SK-N-SH (cell line): ENCODE measurements at regions not wholly inside any gene's neighbourhood (a gene's known extent, or its start where the extent isn't known, plus 50 kb on each side); places are given as distances from the start of the nearest gene placed in this dataset.

Experiments used
- CTCF ChIA-PET: fragments of 300-600, 350-600 bp; formaldehyde crosslinking; extraction: SDS; loops from one replicate; lab custom pipeline; 2021; lab: Yijun Ruan, JAX
- POLR2A ChIA-PET: fragments of 350-600 bp; sonication (Branson Sonifier 250); formaldehyde crosslinking; extraction: SDS; loops from one replicate; lab custom pipeline; 2020; ENCODE audit warnings: antibody characterized with exemption, inconsistent platforms; lab: Yijun Ruan, JAX
- DNase-seq: peaks from one replicate; pipeline ENCODE4 v3.0.0; 2012
- H2AFZ ChIP-seq: fragments of 200-600 bp; sonication (generic); 2 replicates; pipeline ENCODE4 v1.8.1; 2016; ENCODE audit warnings: antibody characterized with exemption, mild to moderate bottlenecking, low read depth
- H3F3A ChIP-seq: fragments of 200-600 bp; sonication (generic); replicated peaks from 2 replicates; pipeline ENCODE3; 2016; ENCODE audit warnings: antibody characterized with exemption, mild to moderate bottlenecking; ENCODE audit not compliant: insufficient read depth
- H3K27ac ChIP-seq, 2 experiments: fragments of 200-500 bp in 1 of 2; fragments of 200-600 bp in 1 of 2; sonication (Bioruptor generic) in 1 of 2; sonication (generic), shearing (Covaris generic) in 1 of 2; 2 replicates each; pipeline versions ENCODE4 v1.5.1 to v1.6.1; 2014 to 2016; ENCODE audit warnings: low read depth in 2 of 2, inconsistent platforms in 1 of 2, low read length in 1 of 2, mild to moderate bottlenecking in 1 of 2, mixed read lengths in 1 of 2
- H3K27me3 ChIP-seq: fragments of 200-600 bp; sonication (generic), shearing (Covaris generic); 2 replicates; pipeline ENCODE4 v1.6.1; 2016; ENCODE audit warnings: mixed run types; ENCODE audit not compliant: insufficient read depth
- H3K36me3 ChIP-seq, 2 experiments: fragments of 200-500 bp in 1 of 2; fragments of 200-600 bp in 1 of 2; sonication (Bioruptor generic) in 1 of 2; sonication (generic) in 1 of 2; replicated peaks in 1 of 2; 2 replicates each; pipeline versions ENCODE3 to v1.5.1; 2014 to 2016; ENCODE audit warnings: low read length in 1 of 2, mild to moderate bottlenecking in 1 of 2; ENCODE audit not compliant: insufficient read depth in 2 of 2, control insufficient read depth in 1 of 2
- H3K4me1 ChIP-seq, 2 experiments: fragments of 200-500 bp in 1 of 2; fragments of 200-600 bp in 1 of 2; sonication (Bioruptor generic) in 1 of 2; sonication (generic), shearing (Covaris generic) in 1 of 2; 2 replicates each; pipeline versions ENCODE4 v1.5.1 to v1.6.1; 2014 to 2016; ENCODE audit warnings: low read depth in 1 of 2, low read length in 1 of 2, mixed run types in 1 of 2; ENCODE audit not compliant: insufficient read depth in 2 of 2, control insufficient read depth in 1 of 2
- H3K4me2 ChIP-seq: fragments of 200-600 bp; sonication (generic), shearing (Covaris generic); 2 replicates; pipeline ENCODE4 v1.6.1; 2017; ENCODE audit warnings: mixed run types
- H3K4me3 ChIP-seq, 2 experiments: fragments of 200-500 bp in 1 of 2; fragments of 200-600 bp in 1 of 2; sonication (Bioruptor generic) in 1 of 2; sonication (generic), shearing (Covaris generic) in 1 of 2; 2 replicates each; pipeline versions ENCODE4 v1.5.1 to v1.8.1; 2014 to 2016; ENCODE audit warnings: low read depth in 2 of 2, inconsistent platforms in 1 of 2, low read length in 1 of 2, mild to moderate bottlenecking in 1 of 2, mixed read lengths in 1 of 2, moderate library complexity in 1 of 2
- H3K79me2 ChIP-seq: fragments of 200-600 bp; sonication (generic); 2 replicates; pipeline ENCODE4 v1.8.1; 2017; ENCODE audit warnings: mild to moderate bottlenecking; ENCODE audit not compliant: insufficient read depth
- H3K9ac ChIP-seq: fragments of 200-600 bp; sonication (generic); 2 replicates; pipeline ENCODE4 v1.6.1; 2017; ENCODE audit warnings: mixed run types
- H3K9me2 ChIP-seq: fragments of 200-600 bp; sonication (generic); 2 replicates; pipeline ENCODE4 v1.6.1; 2017; ENCODE audit warnings: mixed run types
- H3K9me3 ChIP-seq: fragments of 200-600 bp; sonication (generic); 2 replicates; pipeline ENCODE4 v1.6.1; 2017; ENCODE audit warnings: mixed run types, mild to moderate bottlenecking, moderate library complexity
- H4K20me1 ChIP-seq: fragments of 200-600 bp; sonication (generic); 2 replicates; pipeline ENCODE4 v1.6.1; 2017; ENCODE audit warnings: mild to moderate bottlenecking, mixed run types; ENCODE audit not compliant: insufficient read depth
- CHD2 ChIP-seq: fragments of 150-350 bp; IDR thresholded peaks from 2 replicates; pipeline ENCODE4 v1.6.1; 2018; ENCODE audit warnings: low read length; ENCODE audit not compliant: partially characterized antibody
- ELF1 ChIP-seq: IDR thresholded peaks from 2 replicates; pipeline ENCODE4 v1.4.0; 2012
- EP300 ChIP-seq, 2 experiments: IDR thresholded peaks; 2 replicates each; pipeline versions ENCODE4 v1.4.0 to v1.6.1; 2012; ENCODE audit warnings: borderline replicate concordance in 1 of 2, low read depth in 1 of 2, low read length in 1 of 2
- EZH2phosphoT487 ChIP-seq: fragments of 200-600 bp; sonication (generic); IDR thresholded peaks from 2 replicates; pipeline ENCODE4 v1.6.1; 2017; ENCODE audit warnings: low read depth, mixed run types, mild to moderate bottlenecking, antibody characterized with exemption, moderate library complexity, borderline replicate concordance
- FOSL2 ChIP-seq: IDR thresholded peaks from 2 replicates; pipeline ENCODE4 v1.4.0; 2012; ENCODE audit warnings: low read depth, mild to moderate bottlenecking, moderate library complexity, borderline replicate concordance
- FOXJ3 ChIP-seq: sonication (generic); formaldehyde crosslinking; IDR thresholded peaks from 2 replicates; pipeline ENCODE4 v1.5.1; 2020; ENCODE audit warnings: mild to moderate bottlenecking, missing genetic modification reagents
- FOXM1 ChIP-seq: IDR thresholded peaks from 2 replicates; pipeline ENCODE4 v1.4.0; 2012; ENCODE audit warnings: low read depth, mild to moderate bottlenecking
- MAX ChIP-seq: IDR thresholded peaks from 2 replicates; pipeline ENCODE4 v1.4.0; 2012; ENCODE audit warnings: low read depth
- MEF2A ChIP-seq: IDR thresholded peaks from 2 replicates; pipeline ENCODE4 v1.4.0; 2012; ENCODE audit warnings: low read depth, borderline replicate concordance
- POLR2AphosphoS5 ChIP-seq: IDR thresholded peaks from 2 replicates; pipeline ENCODE4 v1.6.1; 2012; ENCODE audit warnings: low read depth, low read length
- RCOR1 ChIP-seq: fragments of 150-350 bp; IDR thresholded peaks from 2 replicates; pipeline ENCODE4 v1.6.1; 2017; ENCODE audit warnings: antibody characterized with exemption, low read length
- RFX5 ChIP-seq: IDR thresholded peaks from 2 replicates; pipeline ENCODE4 v1.6.1; 2012; ENCODE audit warnings: mild to moderate bottlenecking, improper control_type of control experiment, low read length
- RXRA ChIP-seq: IDR thresholded peaks from 2 replicates; pipeline ENCODE4 v1.4.0; 2012; ENCODE audit warnings: low read depth, mild to moderate bottlenecking, borderline replicate concordance
- SIN3A ChIP-seq: IDR thresholded peaks from 2 replicates; pipeline ENCODE4 v1.6.1; 2012; ENCODE audit warnings: low read depth, mild to moderate bottlenecking, low read length, moderate library complexity, borderline replicate concordance
- SMC3 ChIP-seq: IDR thresholded peaks from 2 replicates; pipeline ENCODE4 v1.6.1; 2012; ENCODE audit warnings: low read depth, low read length, improper control_type of control experiment
- TAF1 ChIP-seq: IDR thresholded peaks from 2 replicates; pipeline ENCODE4 v1.6.1; 2012; ENCODE audit warnings: low read depth, mild to moderate bottlenecking, low read length, moderate library complexity, borderline replicate concordance
- TCF12 ChIP-seq: IDR thresholded peaks from 2 replicates; pipeline ENCODE4 v1.4.0; 2012
- YY1 ChIP-seq: IDR thresholded peaks from 2 replicates; pipeline ENCODE4 v1.4.0; 2012; ENCODE audit warnings: low read depth, mild to moderate bottlenecking
- WGBS: methylation state at CpG from one replicate; pipeline ENCODE4 v1.1.6; 2017; ENCODE audit warnings: low lambda C conversion rate; 5-methylcytosine and 5-hydroxymethylcytosine counted together
- TF ChIP-seq, protein P1 (sequence below): IDR thresholded peaks from 2 replicates; pipeline ENCODE4; 2012
- TF ChIP-seq, protein P2 (sequence below): fragments of 150-350 bp; IDR thresholded peaks from 2 replicates; pipeline ENCODE4 v1.6.1; 2016; ENCODE audit warnings: mild to moderate bottlenecking, low read depth, low read length
- TF ChIP-seq, protein P3 (sequence below): fragments of 200-600 bp; sonication (generic); IDR thresholded peaks from 2 replicates; pipeline ENCODE4 v1.6.1; 2017; ENCODE audit warnings: antibody characterized with exemption, mild to moderate bottlenecking, moderate library complexity
- TF ChIP-seq, protein P4 (sequence below): IDR thresholded peaks from 2 replicates; pipeline ENCODE4 v1.4.0; 2012; ENCODE audit warnings: low read depth, borderline replicate concordance

DNA sequence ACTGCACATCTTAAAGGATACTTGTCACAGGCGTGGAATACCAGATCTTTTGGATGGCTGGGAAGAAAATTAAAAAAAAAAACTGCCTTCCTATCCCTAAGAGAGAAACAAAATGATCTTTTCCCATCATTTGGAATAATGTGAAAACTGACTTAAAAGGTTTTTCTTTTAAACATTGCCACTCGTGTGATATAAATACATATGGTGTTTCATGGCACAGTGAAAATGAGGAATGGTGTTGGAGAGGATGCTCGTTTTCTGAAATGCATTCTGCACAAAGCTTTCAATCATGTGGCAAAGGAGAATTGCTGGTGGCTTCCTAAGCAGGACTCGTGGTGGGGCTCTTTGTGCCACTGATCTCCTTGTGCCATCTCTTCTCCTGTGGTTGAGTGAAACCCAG lies 74.9 kb upstream of the LRRC4C start:
- Histone ChIP-seq H3K4me3 (no peak overlapping the region), H3K9me3 (no peaks in the 10 kb centered on the region), H3K27ac (no peak overlapping the region), H2AFZ (no peak overlapping the region), H3K9me2 (no peaks in the 10 kb centered on the region), H3K79me2 (no peaks in the 10 kb centered on the region), H3K4me1 (no peaks in the 10 kb centered on the region), H3K36me3 (no peaks in the 10 kb centered on the region), H3K4me2 (no peak overlapping the region), H3K9ac (no peak overlapping the region), H4K20me1 (no peaks in the 10 kb centered on the region), H3F3A (no peaks in the 10 kb centered on the region), H3K27me3 (no peaks in the 10 kb centered on the region)
- no peak for TF ChIP-seq MAX
- no peak for TF ChIP-seq POLR2AphosphoS5
- no peak for TF ChIP-seq MEF2A
- TF ChIP-seq FOXM1 = no peak
- TF ChIP-seq, protein P1, sequence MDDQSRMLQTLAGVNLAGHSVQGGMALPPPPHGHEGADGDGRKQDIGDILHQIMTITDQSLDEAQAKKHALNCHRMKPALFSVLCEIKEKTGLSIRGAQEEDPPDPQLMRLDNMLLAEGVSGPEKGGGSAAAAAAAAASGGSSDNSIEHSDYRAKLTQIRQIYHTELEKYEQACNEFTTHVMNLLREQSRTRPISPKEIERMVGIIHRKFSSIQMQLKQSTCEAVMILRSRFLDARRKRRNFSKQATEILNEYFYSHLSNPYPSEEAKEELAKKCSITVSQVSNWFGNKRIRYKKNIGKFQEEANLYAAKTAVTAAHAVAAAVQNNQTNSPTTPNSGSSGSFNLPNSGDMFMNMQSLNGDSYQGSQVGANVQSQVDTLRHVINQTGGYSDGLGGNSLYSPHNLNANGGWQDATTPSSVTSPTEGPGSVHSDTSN = no peak
- TF ChIP-seq FOXJ3 (CRISPR knock-in tag) = no peak
- no peak for TF ChIP-seq SIN3A
- 18% methylated on average over 4 of the region's 4 CpGs for WGBS
- POLR2A ChIA-PET = no interaction called here
- CTCF ChIA-PET = no interaction called here
- no peak for DNase-seq

DNA sequence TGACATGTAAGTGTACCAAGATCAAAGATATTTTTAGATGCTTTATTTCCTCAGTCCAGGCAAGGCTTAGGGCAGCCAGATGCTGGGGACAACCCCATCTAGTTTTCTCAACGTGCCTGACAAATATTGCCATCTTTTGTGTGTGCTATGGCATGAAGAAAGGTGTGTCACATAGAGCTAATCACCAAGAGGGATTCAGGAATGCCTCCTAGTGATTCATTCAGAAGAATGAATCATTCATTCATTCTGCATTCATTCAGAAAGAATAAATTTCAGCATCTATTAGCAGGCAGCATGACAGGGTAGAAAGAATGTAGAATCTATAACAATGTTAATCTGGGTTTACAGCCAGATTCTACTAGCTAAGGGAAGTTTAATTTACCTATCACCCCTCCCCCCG lies 75.4 kb upstream of the LRRC4C start:
- H3K9me2 ChIP-seq = no peaks in the 10 kb centered on the region
- no peak overlapping the region for H3K4me3 ChIP-seq
- H3K4me2 ChIP-seq = no peak overlapping the region
- POLR2A ChIA-PET = no interaction called here
- no peak overlapping the region for H2AFZ ChIP-seq
- H3F3A ChIP-seq = no peaks in the 10 kb centered on the region
- no peak overlapping the region for H3K27ac ChIP-seq
- no peak for TF ChIP-seq MAX
- TF ChIP-seq FOXJ3 (CRISPR knock-in tag) = no peak
- TF ChIP-seq YY1 = no peak
- TF ChIP-seq RCOR1 = no peak
- TF ChIP-seq FOSL2 = no peak
- no peak for TF ChIP-seq SIN3A
- TF ChIP-seq SMC3 = no peak
- TF ChIP-seq CHD2 = no peak
- TF ChIP-seq RFX5 = no peak
- no peak for TF ChIP-seq FOXM1
- TF ChIP-seq, protein P2, sequence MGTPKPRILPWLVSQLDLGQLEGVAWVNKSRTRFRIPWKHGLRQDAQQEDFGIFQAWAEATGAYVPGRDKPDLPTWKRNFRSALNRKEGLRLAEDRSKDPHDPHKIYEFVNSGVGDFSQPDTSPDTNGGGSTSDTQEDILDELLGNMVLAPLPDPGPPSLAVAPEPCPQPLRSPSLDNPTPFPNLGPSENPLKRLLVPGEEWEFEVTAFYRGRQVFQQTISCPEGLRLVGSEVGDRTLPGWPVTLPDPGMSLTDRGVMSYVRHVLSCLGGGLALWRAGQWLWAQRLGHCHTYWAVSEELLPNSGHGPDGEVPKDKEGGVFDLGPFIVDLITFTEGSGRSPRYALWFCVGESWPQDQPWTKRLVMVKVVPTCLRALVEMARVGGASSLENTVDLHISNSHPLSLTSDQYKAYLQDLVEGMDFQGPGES = no peak
- TF ChIP-seq EP300 (IDR thresholded peaks at IDR 0.05; ENCODE audit: borderline replicate concordance in 1 of 2, low read depth in 1 of 2, low read length in 1 of 2) = no peak
- TF ChIP-seq TCF12 = no peak
- TF ChIP-seq ELF1 = no peak
- TF ChIP-seq, protein P3, sequence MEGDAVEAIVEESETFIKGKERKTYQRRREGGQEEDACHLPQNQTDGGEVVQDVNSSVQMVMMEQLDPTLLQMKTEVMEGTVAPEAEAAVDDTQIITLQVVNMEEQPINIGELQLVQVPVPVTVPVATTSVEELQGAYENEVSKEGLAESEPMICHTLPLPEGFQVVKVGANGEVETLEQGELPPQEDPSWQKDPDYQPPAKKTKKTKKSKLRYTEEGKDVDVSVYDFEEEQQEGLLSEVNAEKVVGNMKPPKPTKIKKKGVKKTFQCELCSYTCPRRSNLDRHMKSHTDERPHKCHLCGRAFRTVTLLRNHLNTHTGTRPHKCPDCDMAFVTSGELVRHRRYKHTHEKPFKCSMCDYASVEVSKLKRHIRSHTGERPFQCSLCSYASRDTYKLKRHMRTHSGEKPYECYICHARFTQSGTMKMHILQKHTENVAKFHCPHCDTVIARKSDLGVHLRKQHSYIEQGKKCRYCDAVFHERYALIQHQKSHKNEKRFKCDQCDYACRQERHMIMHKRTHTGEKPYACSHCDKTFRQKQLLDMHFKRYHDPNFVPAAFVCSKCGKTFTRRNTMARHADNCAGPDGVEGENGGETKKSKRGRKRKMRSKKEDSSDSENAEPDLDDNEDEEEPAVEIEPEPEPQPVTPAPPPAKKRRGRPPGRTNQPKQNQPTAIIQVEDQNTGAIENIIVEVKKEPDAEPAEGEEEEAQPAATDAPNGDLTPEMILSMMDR = no peak
- TF ChIP-seq POLR2AphosphoS5 = no peak
- no peak for TF ChIP-seq TAF1
- TF ChIP-seq EZH2phosphoT487 = no peak
- TF ChIP-seq RXRA = no peak
- TF ChIP-seq, protein P4, sequence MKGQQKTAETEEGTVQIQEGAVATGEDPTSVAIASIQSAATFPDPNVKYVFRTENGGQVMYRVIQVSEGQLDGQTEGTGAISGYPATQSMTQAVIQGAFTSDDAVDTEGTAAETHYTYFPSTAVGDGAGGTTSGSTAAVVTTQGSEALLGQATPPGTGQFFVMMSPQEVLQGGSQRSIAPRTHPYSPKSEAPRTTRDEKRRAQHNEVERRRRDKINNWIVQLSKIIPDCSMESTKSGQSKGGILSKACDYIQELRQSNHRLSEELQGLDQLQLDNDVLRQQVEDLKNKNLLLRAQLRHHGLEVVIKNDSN = no peak
- no peak overlapping the region for H3K9ac ChIP-seq
- no peak for DNase-seq
- CTCF ChIA-PET = no interaction called here
- no peaks in the 10 kb centered on the region for H3K79me2 ChIP-seq
- no peaks in the 10 kb centered on the region for H4K20me1 ChIP-seq
- H3K36me3 ChIP-seq = no peaks in the 10 kb centered on the region
- H3K9me3 ChIP-seq = no peaks in the 10 kb centered on the region
- H3K27me3 ChIP-seq = no peaks in the 10 kb centered on the region
- WGBS = 12% methylated on average over 2 of the region's 2 CpGs
- H3K4me1 ChIP-seq = no peaks in the 10 kb centered on the region
